ENCODE measurements at regions not wholly inside any gene's neighbourhood (a gene's known extent, or its start where the extent isn't known, plus 50 kb on each side); places are given as distances from the start of the nearest gene placed in this dataset.
A peak's percentile ranks its signal among the peaks of the same experiment; 100 is the strongest.

- TF ChIP-seq ZNF565 (CRISPR knock-in tag; conservative IDR thresholded peaks at IDR 0.05; ENCODE audit: low read depth) = no peak
- TF ChIP-seq CREB5 (CRISPR knock-in tag; IDR thresholded peaks at IDR 0.05; ENCODE audit: low read depth) = no peak
- no peak for TF ChIP-seq ZNF70 (CRISPR knock-in tag; IDR thresholded peaks at IDR 0.05)
- TF ChIP-seq TSHZ2 (CRISPR knock-in tag; IDR thresholded peaks at IDR 0.05) = no peak
- no peak for TF ChIP-seq OSR1 (CRISPR knock-in tag; IDR thresholded peaks at IDR 0.05)
- TF ChIP-seq BACH2 (CRISPR knock-in tag; IDR thresholded peaks at IDR 0.05; ENCODE audit: borderline replicate concordance) = no peak
- no peak for TF ChIP-seq ZFP30 (CRISPR knock-in tag; IDR thresholded peaks at IDR 0.05)
- TF ChIP-seq, protein P1, sequence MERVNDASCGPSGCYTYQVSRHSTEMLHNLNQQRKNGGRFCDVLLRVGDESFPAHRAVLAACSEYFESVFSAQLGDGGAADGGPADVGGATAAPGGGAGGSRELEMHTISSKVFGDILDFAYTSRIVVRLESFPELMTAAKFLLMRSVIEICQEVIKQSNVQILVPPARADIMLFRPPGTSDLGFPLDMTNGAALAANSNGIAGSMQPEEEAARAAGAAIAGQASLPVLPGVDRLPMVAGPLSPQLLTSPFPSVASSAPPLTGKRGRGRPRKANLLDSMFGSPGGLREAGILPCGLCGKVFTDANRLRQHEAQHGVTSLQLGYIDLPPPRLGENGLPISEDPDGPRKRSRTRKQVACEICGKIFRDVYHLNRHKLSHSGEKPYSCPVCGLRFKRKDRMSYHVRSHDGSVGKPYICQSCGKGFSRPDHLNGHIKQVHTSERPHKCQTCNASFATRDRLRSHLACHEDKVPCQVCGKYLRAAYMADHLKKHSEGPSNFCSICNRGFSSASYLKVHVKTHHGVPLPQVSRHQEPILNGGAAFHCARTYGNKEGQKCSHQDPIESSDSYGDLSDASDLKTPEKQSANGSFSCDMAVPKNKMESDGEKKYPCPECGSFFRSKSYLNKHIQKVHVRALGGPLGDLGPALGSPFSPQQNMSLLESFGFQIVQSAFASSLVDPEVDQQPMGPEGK (CRISPR knock-in tag; IDR thresholded peaks at IDR 0.05; ENCODE audit: borderline replicate concordance) = no peak
- TF ChIP-seq RARB (CRISPR knock-in tag; IDR thresholded peaks at IDR 0.05) = no peak
- TF ChIP-seq CSDC2 (CRISPR knock-in tag; IDR thresholded peaks at IDR 0.05) = no peak
- TF ChIP-seq PPARA (CRISPR knock-in tag; IDR thresholded peaks at IDR 0.05; ENCODE audit: borderline replicate concordance) = no peak
- TF ChIP-seq CSRNP3 (CRISPR knock-in tag; IDR thresholded peaks at IDR 0.05) = no peak
- TF ChIP-seq ZNF8 (CRISPR knock-in tag; IDR thresholded peaks at IDR 0.05) = no peak
- no peak for TF ChIP-seq GLIS3 (CRISPR knock-in tag; IDR thresholded peaks at IDR 0.05)
- TF ChIP-seq ESRRG (CRISPR knock-in tag; IDR thresholded peaks at IDR 0.05) = no peak
- no peak for TF ChIP-seq TOX (CRISPR knock-in tag; IDR thresholded peaks at IDR 0.05; ENCODE audit: borderline replicate concordance)
- no peak for TF ChIP-seq ARNTL (CRISPR knock-in tag; IDR thresholded peaks at IDR 0.05; ENCODE audit: borderline replicate concordance, low read depth)
- no peak for TF ChIP-seq ZC3H10 (CRISPR knock-in tag; IDR thresholded peaks at IDR 0.05)
- no peak for TF ChIP-seq ISL1 (CRISPR knock-in tag; IDR thresholded peaks at IDR 0.05)
- TF ChIP-seq TCF4 (CRISPR knock-in tag; IDR thresholded peaks at IDR 0.05; ENCODE audit: borderline replicate concordance) = no peak
Measured at GRCh38 chr14:58814466-58814865, 176.7 kb downstream of the DACT1 start.

DNA sequence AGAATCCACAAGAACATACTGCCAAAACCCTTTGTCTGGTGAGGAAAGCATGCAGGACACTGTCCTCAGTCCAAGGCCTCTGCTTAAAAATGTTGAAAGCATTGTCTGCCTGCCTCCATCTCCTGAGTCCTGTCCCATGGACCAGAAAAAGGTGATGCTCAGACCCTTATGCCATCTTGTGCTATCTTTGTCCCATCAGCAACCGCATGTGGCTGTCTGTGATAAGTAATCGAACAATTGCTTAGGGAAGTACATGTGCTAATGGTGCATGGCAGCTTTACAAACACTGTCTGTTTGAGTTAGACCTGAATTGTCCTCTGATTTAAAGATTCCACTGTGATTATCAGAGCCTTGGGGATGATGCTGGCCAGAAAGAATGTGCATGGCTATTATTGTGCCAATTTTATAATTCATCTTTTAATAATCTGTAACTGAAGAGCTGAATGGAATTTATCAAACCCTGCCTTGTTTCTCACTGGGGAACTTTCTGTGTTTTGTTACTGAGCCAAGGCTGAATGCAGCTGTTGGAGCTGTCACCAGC lies 177.5 kb downstream of the DACT1 start:
- peak; percentile 87 for ATAC-seq
- TF ChIP-seq TSHZ2 (CRISPR knock-in tag; IDR thresholded peaks at IDR 0.05) = peak; percentile 74; the same call in 1 of the 2 replicates
- TF ChIP-seq OSR1 (CRISPR knock-in tag; IDR thresholded peaks at IDR 0.05) = no peak
- TF ChIP-seq CREB5 (CRISPR knock-in tag; IDR thresholded peaks at IDR 0.05; ENCODE audit: low read depth) = peak; percentile 98
- peak; percentile 77; the same call in 1 of the 2 replicates for TF ChIP-seq CSRNP3 (CRISPR knock-in tag; IDR thresholded peaks at IDR 0.05)
- TF ChIP-seq ARNTL (CRISPR knock-in tag; IDR thresholded peaks at IDR 0.05; ENCODE audit: borderline replicate concordance, low read depth) = no peak
- no peak for TF ChIP-seq PPARA (CRISPR knock-in tag; IDR thresholded peaks at IDR 0.05; ENCODE audit: borderline replicate concordance)
- 0 out of 2 replicates have a peak, but pooled peaks have one; percentile 8 for TF ChIP-seq TOX (CRISPR knock-in tag; IDR thresholded peaks at IDR 0.05; ENCODE audit: borderline replicate concordance)
- TF ChIP-seq ZNF8 (CRISPR knock-in tag; IDR thresholded peaks at IDR 0.05) = no peak; the same call in 1 of the 2 replicates
- TF ChIP-seq TCF4 (CRISPR knock-in tag; IDR thresholded peaks at IDR 0.05; ENCODE audit: borderline replicate concordance) = peak; percentile 86
- TF ChIP-seq GLIS3 (CRISPR knock-in tag; IDR thresholded peaks at IDR 0.05) = peak; percentile 83; the same call in 1 of the 2 replicates
- TF ChIP-seq ZFP3 (CRISPR knock-in tag; IDR thresholded peaks at IDR 0.05) = peak; percentile 23; the same call in 1 of the 2 replicates
- TF ChIP-seq BACH2 (CRISPR knock-in tag; IDR thresholded peaks at IDR 0.05; ENCODE audit: borderline replicate concordance) = no peak
- TF ChIP-seq, protein P1 (CRISPR knock-in tag; IDR thresholded peaks at IDR 0.05; ENCODE audit: borderline replicate concordance) = peak; percentile 71
- TF ChIP-seq ZNF70 (CRISPR knock-in tag; IDR thresholded peaks at IDR 0.05) = no peak
- peak; percentile 98 for TF ChIP-seq ISL1 (CRISPR knock-in tag; IDR thresholded peaks at IDR 0.05)
- no peak for TF ChIP-seq ZFP30 (CRISPR knock-in tag; IDR thresholded peaks at IDR 0.05)
- 0 out of 2 replicates have a peak, but pooled peaks have one; percentile 45 for TF ChIP-seq SNAI2 (CRISPR knock-in tag; IDR thresholded peaks at IDR 0.05)
- TF ChIP-seq ZC3H10 (CRISPR knock-in tag; IDR thresholded peaks at IDR 0.05) = no peak

More at GRCh38 chr14:58814466-58814865, 176.7 kb downstream of the DACT1 start:
- ATAC-seq = no peak
